ENCODE measurements at regions not wholly inside any gene's neighbourhood (a gene's known extent, or its start where the extent isn't known, plus 50 kb on each side); places are given as distances from the start of the nearest gene placed in this dataset.
"Not testable (repeated sequence)": the region's sequence is repeated elsewhere in the genome, so short reads cannot be mapped to it uniquely, and the experiment has no call there.

DNA sequence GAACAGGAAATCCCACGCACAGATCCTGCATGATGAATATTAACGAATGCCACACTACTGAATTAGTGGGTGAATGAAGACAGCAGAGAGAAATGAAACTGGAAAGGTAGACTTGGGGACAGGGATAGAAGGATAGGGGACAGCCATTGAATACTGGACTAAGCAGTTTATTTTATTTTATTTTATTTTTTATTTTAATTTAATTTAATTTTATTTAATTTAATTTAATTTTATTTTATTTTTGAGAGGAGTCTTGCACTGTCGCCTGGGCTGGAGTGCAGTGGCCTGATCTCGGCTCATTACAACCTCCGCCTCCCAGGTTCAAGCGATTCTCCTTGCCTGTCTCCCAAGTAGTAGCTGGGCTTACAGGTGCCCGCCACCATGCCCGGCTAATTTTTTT, 385.2 kb downstream of the GPAT3 start:
- DNase-seq (no peak), ATAC-seq (no peak)
- intact Hi-C loops (cut with DNase I): no loop called here
- TF ChIP-seq, protein P1, sequence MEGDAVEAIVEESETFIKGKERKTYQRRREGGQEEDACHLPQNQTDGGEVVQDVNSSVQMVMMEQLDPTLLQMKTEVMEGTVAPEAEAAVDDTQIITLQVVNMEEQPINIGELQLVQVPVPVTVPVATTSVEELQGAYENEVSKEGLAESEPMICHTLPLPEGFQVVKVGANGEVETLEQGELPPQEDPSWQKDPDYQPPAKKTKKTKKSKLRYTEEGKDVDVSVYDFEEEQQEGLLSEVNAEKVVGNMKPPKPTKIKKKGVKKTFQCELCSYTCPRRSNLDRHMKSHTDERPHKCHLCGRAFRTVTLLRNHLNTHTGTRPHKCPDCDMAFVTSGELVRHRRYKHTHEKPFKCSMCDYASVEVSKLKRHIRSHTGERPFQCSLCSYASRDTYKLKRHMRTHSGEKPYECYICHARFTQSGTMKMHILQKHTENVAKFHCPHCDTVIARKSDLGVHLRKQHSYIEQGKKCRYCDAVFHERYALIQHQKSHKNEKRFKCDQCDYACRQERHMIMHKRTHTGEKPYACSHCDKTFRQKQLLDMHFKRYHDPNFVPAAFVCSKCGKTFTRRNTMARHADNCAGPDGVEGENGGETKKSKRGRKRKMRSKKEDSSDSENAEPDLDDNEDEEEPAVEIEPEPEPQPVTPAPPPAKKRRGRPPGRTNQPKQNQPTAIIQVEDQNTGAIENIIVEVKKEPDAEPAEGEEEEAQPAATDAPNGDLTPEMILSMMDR (IDR thresholded peaks at IDR 0.05): no peak
- Histone ChIP-seq H3K36me3 (no peaks in the 10 kb centered on the region), H3K27ac (no peak overlapping the region), H3K9me3 (no peaks in the 10 kb centered on the region), H3K4me3 (no peak overlapping the region), H3K4me1 (no peaks in the 10 kb centered on the region), H3K27me3 (ENCODE audit: low read depth) (no peaks in the 10 kb centered on the region)

DNA sequence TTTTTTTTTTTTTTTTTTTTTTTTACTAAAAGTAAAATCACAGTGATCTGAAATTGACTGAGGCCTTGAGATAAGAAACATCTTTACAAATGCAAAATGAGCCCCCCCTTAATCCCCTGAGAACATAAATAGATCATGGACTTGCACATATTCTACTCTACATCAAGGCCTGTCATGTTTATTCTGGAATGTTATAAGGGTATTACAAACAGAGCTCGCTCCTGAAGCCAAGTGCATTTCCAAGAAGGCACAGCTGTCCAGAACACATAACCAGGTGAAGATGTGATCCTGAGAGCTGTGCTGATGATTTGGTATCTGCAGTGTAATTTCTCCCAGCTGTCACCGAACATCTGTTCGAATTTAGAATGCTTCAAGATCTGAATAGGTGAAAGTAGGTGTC, 384.5 kb downstream of the GPAT3 start:
- Histone ChIP-seq H3K36me3 (no peaks in the 10 kb centered on the region), H3K9me3 (no peaks in the 10 kb centered on the region), H3K27me3 (ENCODE audit: low read depth) (no peaks in the 10 kb centered on the region), H3K4me3 (no peak overlapping the region), H3K27ac (no peak overlapping the region), H3K4me1 (no peaks in the 10 kb centered on the region)
- intact Hi-C loops (cut with DNase I): no loop called here
- TF ChIP-seq, protein P1 (IDR thresholded peaks at IDR 0.05): no peak
- ATAC-seq (no peak), DNase-seq (no peak)

DNA sequence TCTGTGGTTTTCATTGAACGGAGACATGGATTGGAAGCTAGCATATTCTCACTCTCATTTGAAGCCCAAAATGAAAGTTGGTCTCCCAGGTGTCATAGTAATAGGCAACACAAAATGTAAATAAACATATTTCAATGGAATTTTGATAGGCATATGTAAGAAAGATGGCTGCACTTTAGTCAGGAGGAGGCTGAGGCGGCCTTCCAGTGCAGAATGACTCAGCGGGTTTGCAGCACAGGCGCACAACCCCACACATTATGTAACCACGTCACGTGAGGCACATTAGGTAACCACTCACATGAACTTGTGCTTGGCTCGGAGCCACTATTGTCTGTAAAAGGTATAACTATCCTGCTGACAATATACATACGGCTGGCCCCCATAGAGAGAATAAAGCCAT, 381.7 kb downstream of the GPAT3 start:
- intact Hi-C loops (cut with DNase I): no loop called here
- no peak overlapping the region for H3K27ac ChIP-seq
- no peak overlapping the region for H3K4me3 ChIP-seq
- H3K36me3 ChIP-seq: no peaks in the 10 kb centered on the region
- no peaks in the 10 kb centered on the region for H3K9me3 ChIP-seq
- ATAC-seq (no peak), DNase-seq (no peak)
- no peaks in the 10 kb centered on the region for H3K4me1 ChIP-seq
- H3K27me3 ChIP-seq (ENCODE audit: low read depth): no peaks in the 10 kb centered on the region
- TF ChIP-seq, protein P1 (IDR thresholded peaks at IDR 0.05): no peak

DNA sequence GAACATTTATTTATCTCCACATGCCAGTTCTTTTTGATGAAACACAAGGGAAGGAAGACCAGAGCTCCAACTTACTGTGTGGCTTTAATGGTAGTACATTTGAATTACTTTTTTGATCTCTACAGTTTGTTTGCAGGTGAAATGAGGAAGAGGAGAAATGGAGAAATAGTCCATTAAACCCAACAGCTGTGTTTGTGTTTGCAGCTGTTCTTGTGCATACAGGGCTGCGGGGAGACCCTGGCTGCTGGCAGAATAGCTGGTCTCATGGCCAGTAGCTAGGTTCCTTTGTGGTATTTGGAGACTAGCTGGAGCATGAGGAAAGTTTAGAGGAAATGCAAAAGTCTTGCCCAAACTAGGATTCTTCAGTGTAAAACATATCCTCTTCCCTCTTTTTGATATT, 374.8 kb downstream of the GPAT3 start:
- DNase-seq: no peak
- TF ChIP-seq, protein P1 (IDR thresholded peaks at IDR 0.05): no peak
- Histone ChIP-seq H3K27ac (no peak overlapping the region), H3K27me3 (ENCODE audit: low read depth) (no peaks in the 10 kb centered on the region), H3K36me3 (no peaks in the 10 kb centered on the region), H3K4me1 (no peaks in the 10 kb centered on the region), H3K4me3 (no peak overlapping the region), H3K9me3 (no peaks in the 10 kb centered on the region)
- ATAC-seq: no peak
- intact Hi-C loops (cut with DNase I): no loop called here

DNA sequence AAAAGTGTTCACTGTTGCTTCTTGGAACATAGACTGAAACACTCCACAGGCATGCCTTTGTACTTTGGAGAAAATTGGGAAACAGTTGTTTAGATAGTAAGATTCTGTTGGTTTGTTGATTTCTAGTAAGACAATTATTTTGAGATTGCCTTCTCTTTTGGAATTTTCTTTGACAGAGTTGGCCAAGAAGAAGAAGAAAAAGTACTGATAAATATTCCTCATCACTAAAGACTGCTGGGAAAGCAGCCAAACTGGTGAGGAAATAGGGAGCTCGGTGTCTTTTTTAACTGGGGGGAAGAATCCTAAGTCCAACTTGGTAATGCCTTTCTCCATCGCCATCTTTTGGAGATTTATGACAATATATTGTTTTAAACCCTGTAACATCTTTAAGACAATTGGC, 370.7 kb downstream of the GPAT3 start:
- Histone ChIP-seq H3K27me3 (ENCODE audit: low read depth) (no peaks in the 10 kb centered on the region), H3K9me3 (no peaks in the 10 kb centered on the region), H3K4me1 (no peaks in the 10 kb centered on the region), H3K36me3 (no peaks in the 10 kb centered on the region), H3K4me3 (no peak overlapping the region), H3K27ac (no peak overlapping the region)
- DNase-seq (no peak), ATAC-seq (no peak)
- intact Hi-C loops (cut with DNase I): no loop called here
- TF ChIP-seq, protein P1 (IDR thresholded peaks at IDR 0.05): no peak

DNA sequence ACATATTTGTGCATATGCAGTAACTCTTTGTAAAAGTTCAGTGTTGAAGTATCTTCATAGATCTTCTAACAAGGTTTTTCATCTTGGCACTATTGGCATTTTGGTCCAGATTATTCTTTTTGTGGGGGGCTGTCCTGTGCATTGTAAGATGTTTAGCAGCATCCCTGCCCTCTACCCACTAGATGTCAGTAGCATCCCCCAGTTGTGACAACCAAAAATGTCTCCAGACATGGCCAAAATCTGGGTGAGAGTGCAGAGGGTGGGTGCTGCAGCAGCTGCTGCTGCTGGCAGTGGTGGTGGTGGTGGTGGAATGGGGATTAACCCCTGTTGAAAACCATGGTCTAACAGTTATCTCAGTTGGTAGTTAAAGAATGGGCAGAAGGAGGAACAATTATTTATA, 370.0 kb downstream of the GPAT3 start:
- DNase-seq (no peak), ATAC-seq (no peak)
- Histone ChIP-seq H3K27me3 (ENCODE audit: low read depth) (no peaks in the 10 kb centered on the region), H3K9me3 (no peaks in the 10 kb centered on the region), H3K27ac (no peak overlapping the region), H3K36me3 (no peaks in the 10 kb centered on the region), H3K4me1 (no peaks in the 10 kb centered on the region), H3K4me3 (no peak overlapping the region)
- intact Hi-C loops (cut with DNase I): no loop called here
- TF ChIP-seq, protein P1 (IDR thresholded peaks at IDR 0.05): no peak

DNA sequence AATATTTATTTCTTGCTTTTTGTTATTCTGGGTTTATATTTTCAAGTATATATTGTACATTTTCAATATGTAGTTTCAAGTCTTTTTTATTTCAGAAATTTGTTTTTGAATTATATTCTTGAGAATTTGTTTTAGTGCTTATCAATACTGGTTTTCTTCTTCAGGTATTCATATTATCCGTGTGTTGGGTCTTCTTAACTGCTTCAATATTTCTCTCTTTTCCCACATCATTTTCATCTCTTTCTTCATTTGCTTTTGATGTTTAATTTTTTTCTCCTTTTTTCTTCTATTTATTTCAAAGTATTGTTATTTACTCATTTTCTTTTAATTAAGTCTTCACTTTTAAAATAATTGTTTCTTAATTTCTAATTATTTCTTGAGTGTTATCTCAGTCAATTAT, 367.8 kb downstream of the GPAT3 start:
- DNase-seq; H3K27ac ChIP-seq; H3K9me3 ChIP-seq; H3K27me3 ChIP-seq (ENCODE audit: low read depth); H3K36me3 ChIP-seq; H3K4me3 ChIP-seq; H3K4me1 ChIP-seq; intact Hi-C loops (cut with DNase I); ATAC-seq: not testable (repeated sequence)
